GM12865 (cell line): ENCODE measurements at regions not wholly inside any gene's neighbourhood (a gene's known extent, or its start where the extent isn't known, plus 50 kb on each side); places are given as distances from the start of the nearest gene placed in this dataset.

Experiments
- DNase-seq: peaks from one replicate; pipeline ENCODE4 v3.0.0; 2010; ENCODE audit warnings: low read depth
- H3K4me3 ChIP-seq: 2 replicates; pipeline ENCODE4 v1.5.1; 2011; ENCODE audit warnings: mild to moderate bottlenecking, low read depth, low read length, control low read depth
- CTCF ChIP-seq: IDR thresholded peaks from 2 replicates; pipeline ENCODE4 v1.5.1; 2011; ENCODE audit warnings: low read length, control low read depth, low read depth, inconsistent platforms; ENCODE audit not compliant: insufficient read depth; ENCODE audit errors: missing control alignments

GRCh38 chr6:142684371-142684770, 260.6 kb downstream of the HIVEP2 start:
- TF ChIP-seq CTCF = no peak
- no peak for DNase-seq
- no peak overlapping the region for H3K4me3 ChIP-seq

GRCh38 chr6:142685852-142686506, 259.0 kb downstream of the HIVEP2 start:
- DNase-seq = no peak
- no peak for TF ChIP-seq CTCF
- H3K4me3 ChIP-seq = no peak overlapping the region

GRCh38 chr6:142686507-142686887, 258.5 kb downstream of the HIVEP2 start:
- no peak for DNase-seq
- no peak overlapping the region for H3K4me3 ChIP-seq
- TF ChIP-seq CTCF = no peak

- DNase-seq = peak; percentile 68
- peak; percentile 91 for TF ChIP-seq CTCF
- H3K4me3 ChIP-seq = no peak overlapping the region
These were observed 252.0 kb downstream of the HIVEP2 start for GRCh38 chr6:142692942-142693341.

- no peak for DNase-seq
- no peak for TF ChIP-seq CTCF
- no peak overlapping the region for H3K4me3 ChIP-seq
These were observed 251.5 kb downstream of the HIVEP2 start for GRCh38 chr6:142693441-142693840.

- DNase-seq = no peak
- TF ChIP-seq CTCF = no peak
- H3K4me3 ChIP-seq = no peak overlapping the region
These were observed 250.9 kb downstream of the HIVEP2 start for GRCh38 chr6:142694054-142694453.

- no peak for TF ChIP-seq CTCF
- DNase-seq = no peak
- no peak overlapping the region for H3K4me3 ChIP-seq
These were observed 250.0 kb downstream of the HIVEP2 start for GRCh38 chr6:142695016-142695415.
